Dermis microvascular lymphatic vessel endothelial cell (primary cell): ENCODE measurements at regions not wholly inside any gene's neighbourhood (a gene's known extent, or its start where the extent isn't known, plus 50 kb on each side); places are given as distances from the start of the nearest gene placed in this dataset.

Experiments used
- DNase-seq, 2 donors: peaks; one replicate each; pipeline versions ENCODE4 v3.0.0 to v3.0.0-alpha.2; 2010; ENCODE audit warnings: low read depth in 2 of 2

DNA sequence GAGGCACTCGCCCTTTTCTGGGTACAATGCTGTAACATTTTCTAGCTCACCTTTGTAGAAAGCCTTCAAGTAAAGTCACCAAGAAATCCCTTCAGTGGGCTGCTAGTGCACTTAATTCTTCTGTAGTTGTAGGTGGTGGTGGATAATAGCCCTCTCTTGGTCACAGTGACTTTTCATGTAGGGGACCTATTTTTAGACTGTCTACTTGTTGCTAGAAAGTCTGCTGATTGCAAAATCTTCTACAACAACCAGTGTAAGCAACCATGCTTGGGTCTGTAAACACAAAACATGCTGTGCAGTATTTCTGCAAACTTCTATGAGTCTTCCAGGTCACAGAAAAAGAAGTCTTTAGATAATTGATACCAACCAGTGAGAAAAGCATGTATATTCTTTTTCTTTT lies 55.6 kb downstream of the PBDC1 start:
- no peak for DNase-seq

DNA sequence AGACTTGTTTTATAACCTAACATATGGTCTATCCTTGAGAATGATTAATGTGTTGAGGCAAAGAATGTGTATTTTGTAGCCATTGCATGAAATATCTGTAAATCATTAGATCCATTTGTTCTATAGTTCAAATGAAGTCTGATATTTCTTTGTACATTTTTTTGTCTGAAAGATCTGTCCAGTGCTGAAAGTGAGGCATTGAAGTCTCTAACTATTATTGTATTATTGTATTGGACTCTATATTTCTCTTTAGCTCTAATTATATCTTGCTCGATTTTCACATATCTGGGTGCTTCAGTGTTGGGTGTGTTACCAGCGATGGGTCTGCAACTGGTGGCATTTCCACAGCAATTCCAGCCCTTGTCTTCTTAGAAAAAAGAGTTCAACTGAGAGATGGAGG lies 76.0 kb downstream of the PBDC1 start:
- DNase-seq = no peak

- DNase-seq = peak; percentile 33 to 42
Observed at GRCh38 chrX:76253432-76253831, 80.6 kb downstream of the PBDC1 start.

DNA sequence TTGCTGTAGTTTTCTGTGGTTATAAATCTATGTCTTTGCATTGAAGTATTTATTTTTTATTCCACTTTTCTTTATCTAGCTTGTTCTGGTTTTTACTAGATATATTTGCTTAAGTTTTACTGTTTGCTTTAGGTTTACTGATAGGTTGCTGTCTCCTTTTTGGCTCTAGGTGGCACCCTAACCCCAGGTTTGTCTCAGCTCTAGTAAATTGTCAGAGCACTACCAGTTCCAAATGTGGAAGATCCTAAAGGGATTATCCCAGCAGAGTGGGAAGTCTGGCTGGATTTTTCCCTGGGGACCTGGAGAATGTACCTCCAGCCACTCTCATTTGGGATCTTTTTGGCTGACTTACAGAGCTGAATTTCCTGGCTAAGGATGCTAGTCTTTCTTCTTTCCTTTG lies 106.1 kb downstream of the PBDC1 start:
- peak; percentile 33 to 42 for DNase-seq
